Activated CD4-positive, alpha-beta T cell treated with anti-CD3 and anti-CD28 coated beads, Interleukin-2, amount 10 ng/mL, durations not matched to agents 24 days and 14 days (primary cell): ENCODE measurements at regions not wholly inside any gene's neighbourhood (a gene's known extent, or its start where the extent isn't known, plus 50 kb on each side); places are given as distances from the start of the nearest gene placed in this dataset.

Experiments used
- DNase-seq: peaks from one replicate; pipeline ENCODE4 v3.0.0; 2022
- H3K27ac Mint-ChIP-seq: one replicate; pipeline ENCODE4 v1.8.0; 2022; ENCODE audit warnings: mild to moderate bottlenecking, mixed read lengths
- H3K27me3 Mint-ChIP-seq: one replicate; pipeline ENCODE4 v1.8.0; 2022; ENCODE audit warnings: mixed read lengths
- H3K36me3 Mint-ChIP-seq: one replicate; pipeline ENCODE4 v1.8.0; 2022; ENCODE audit warnings: low read depth, mild to moderate bottlenecking, mixed read lengths
- H3K4me1 Mint-ChIP-seq: one replicate; pipeline ENCODE4 v1.8.0; 2021; ENCODE audit warnings: mixed read lengths
- H3K4me3 Mint-ChIP-seq: one replicate; pipeline ENCODE4 v1.8.0; 2022; ENCODE audit warnings: mild to moderate bottlenecking, moderate library complexity, mixed read lengths
- H3K9me3 Mint-ChIP-seq: one replicate; pipeline ENCODE4 v1.8.0; 2021; ENCODE audit warnings: mixed read lengths
- intact Hi-C: fragments of 100-400 bp; cut with micrococcal nuclease; formaldehyde crosslinking; loops from one replicate; pipeline ENCODE4 v1.15.1; 2023

- no peaks in the 10 kb centered on the region for H3K9me3 Mint-ChIP-seq
- H3K27me3 Mint-ChIP-seq: peaks cover 13% of the 10 kb centered on the region
- H3K36me3 Mint-ChIP-seq: no peaks in the 10 kb centered on the region
- no peak overlapping the region for H3K27ac Mint-ChIP-seq
- no peak for DNase-seq
- H3K4me1 Mint-ChIP-seq: no peaks in the 10 kb centered on the region
- H3K4me3 Mint-ChIP-seq: no peak overlapping the region
- intact Hi-C loops: no loop called here
These were observed 105.2 kb upstream of the TMCC3 start for GRCh38 chr12:94755598-94755997.

GRCh38 chr12:94754653-94755052, 104.3 kb upstream of the TMCC3 start:
- H3K4me1 Mint-ChIP-seq: no peaks in the 10 kb centered on the region
- H3K27ac Mint-ChIP-seq: no peak overlapping the region
- intact Hi-C loops: no loop called here
- peaks cover 16% of the 10 kb centered on the region for H3K27me3 Mint-ChIP-seq
- no peaks in the 10 kb centered on the region for H3K36me3 Mint-ChIP-seq
- no peak overlapping the region for H3K4me3 Mint-ChIP-seq
- no peaks in the 10 kb centered on the region for H3K9me3 Mint-ChIP-seq
- DNase-seq: no peak

GRCh38 chr12:94753036-94753679, 102.8 kb upstream of the TMCC3 start:
- no peaks in the 10 kb centered on the region for H3K36me3 Mint-ChIP-seq
- intact Hi-C loops: no loop called here
- H3K4me3 Mint-ChIP-seq: no peak overlapping the region
- H3K27ac Mint-ChIP-seq: no peak overlapping the region
- H3K27me3 Mint-ChIP-seq: peaks cover 14% of the 10 kb centered on the region
- H3K9me3 Mint-ChIP-seq: no peaks in the 10 kb centered on the region
- DNase-seq: no peak
- H3K4me1 Mint-ChIP-seq: no peaks in the 10 kb centered on the region

- H3K9me3 Mint-ChIP-seq: no peaks in the 10 kb centered on the region
- H3K27ac Mint-ChIP-seq: no peak overlapping the region
- no peaks in the 10 kb centered on the region for H3K36me3 Mint-ChIP-seq
- no peaks in the 10 kb centered on the region for H3K4me1 Mint-ChIP-seq
- DNase-seq: no peak
- H3K27me3 Mint-ChIP-seq: peaks cover 19% of the 10 kb centered on the region
- no peak overlapping the region for H3K4me3 Mint-ChIP-seq
- intact Hi-C loops: no loop called here
These were observed 100.5 kb upstream of the TMCC3 start for GRCh38 chr12:94750864-94751263.

- intact Hi-C loops: no loop called here
These were observed 99.5 kb upstream of the TMCC3 start for GRCh38 chr12:94749890-94750289.

GRCh38 chr12:94749455-94749854, 99.1 kb upstream of the TMCC3 start:
- Mint-ChIP-seq H3K4me1 (no peaks in the 10 kb centered on the region), H3K4me3 (no peak overlapping the region), H3K36me3 (no peaks in the 10 kb centered on the region), H3K27me3 (peaks cover 25% of the 10 kb centered on the region), H3K27ac (no peak overlapping the region), H3K9me3 (no peaks in the 10 kb centered on the region)
- intact Hi-C loops: no loop called here
- no peak for DNase-seq

More at GRCh38 chr12:94749890-94750289, 99.5 kb upstream of the TMCC3 start:
- H3K4me3 Mint-ChIP-seq: no peak overlapping the region
- H3K9me3 Mint-ChIP-seq: no peaks in the 10 kb centered on the region
- no peaks in the 10 kb centered on the region for H3K4me1 Mint-ChIP-seq
- no peak for DNase-seq
- H3K27me3 Mint-ChIP-seq: peaks cover 22% of the 10 kb centered on the region
- H3K27ac Mint-ChIP-seq: no peak overlapping the region
- no peaks in the 10 kb centered on the region for H3K36me3 Mint-ChIP-seq

- DNase-seq: no peak
- H3K36me3 Mint-ChIP-seq: no peaks in the 10 kb centered on the region
- peaks cover 25% of the 10 kb centered on the region for H3K27me3 Mint-ChIP-seq
- no peak overlapping the region for H3K27ac Mint-ChIP-seq
- H3K4me1 Mint-ChIP-seq: no peaks in the 10 kb centered on the region
- intact Hi-C loops: no loop called here
- no peak overlapping the region for H3K4me3 Mint-ChIP-seq
- no peaks in the 10 kb centered on the region for H3K9me3 Mint-ChIP-seq
These were observed 98.5 kb upstream of the TMCC3 start for GRCh38 chr12:94748726-94749421.

GRCh38 chr12:94745562-94745961, 95.2 kb upstream of the TMCC3 start:
- Mint-ChIP-seq H3K36me3 (no peaks in the 10 kb centered on the region), H3K4me1 (no peaks in the 10 kb centered on the region), H3K4me3 (no peak overlapping the region), H3K9me3 (no peaks in the 10 kb centered on the region), H3K27ac (no peak overlapping the region), H3K27me3 (peaks cover 18% of the 10 kb centered on the region)
- no peak for DNase-seq
- intact Hi-C loops: no loop called here

- intact Hi-C loops: no loop called here
These were observed 92.8 kb upstream of the TMCC3 start for GRCh38 chr12:94743174-94743573.

GRCh38 chr12:94740601-94741362, 90.4 kb upstream of the TMCC3 start:
- Mint-ChIP-seq H3K36me3 (no peaks in the 10 kb centered on the region), H3K9me3 (no peaks in the 10 kb centered on the region), H3K4me3 (no peak overlapping the region), H3K27ac (no peak overlapping the region), H3K27me3 (peaks cover 23% of the 10 kb centered on the region), H3K4me1 (no peaks in the 10 kb centered on the region)
- no peak for DNase-seq
- intact Hi-C loops: no loop called here

More at GRCh38 chr12:94743174-94743573, 92.8 kb upstream of the TMCC3 start:
- H3K9me3 Mint-ChIP-seq: no peaks in the 10 kb centered on the region
- H3K36me3 Mint-ChIP-seq: no peaks in the 10 kb centered on the region
- no peak overlapping the region for H3K4me3 Mint-ChIP-seq
- no peaks in the 10 kb centered on the region for H3K4me1 Mint-ChIP-seq
- peaks cover 24% of the 10 kb centered on the region for H3K27me3 Mint-ChIP-seq
- H3K27ac Mint-ChIP-seq: no peak overlapping the region
- DNase-seq: no peak

- intact Hi-C loops: no loop called here
- Mint-ChIP-seq H3K36me3 (no peaks in the 10 kb centered on the region), H3K9me3 (no peaks in the 10 kb centered on the region), H3K4me3 (no peak overlapping the region), H3K27ac (no peak overlapping the region), H3K27me3 (peaks cover 14% of the 10 kb centered on the region), H3K4me1 (no peaks in the 10 kb centered on the region)
- DNase-seq: no peak
These were observed 86.5 kb upstream of the TMCC3 start for GRCh38 chr12:94736820-94737219.

GRCh38 chr12:94736004-94736403, 85.6 kb upstream of the TMCC3 start:
- Mint-ChIP-seq H3K27me3 (peaks cover 14% of the 10 kb centered on the region), H3K9me3 (no peaks in the 10 kb centered on the region), H3K4me3 (no peak overlapping the region), H3K36me3 (no peaks in the 10 kb centered on the region), H3K27ac (no peak overlapping the region), H3K4me1 (no peaks in the 10 kb centered on the region)
- DNase-seq: no peak
- intact Hi-C loops: no loop called here

GRCh38 chr12:94733727-94734126, 83.4 kb upstream of the TMCC3 start:
- peaks cover 3% of the 10 kb centered on the region for H3K27me3 Mint-ChIP-seq
- no peaks in the 10 kb centered on the region for H3K4me1 Mint-ChIP-seq
- DNase-seq: no peak
- H3K4me3 Mint-ChIP-seq: no peak overlapping the region
- H3K27ac Mint-ChIP-seq: no peak overlapping the region
- H3K9me3 Mint-ChIP-seq: no peaks in the 10 kb centered on the region
- intact Hi-C loops: no loop called here
- no peaks in the 10 kb centered on the region for H3K36me3 Mint-ChIP-seq

- Mint-ChIP-seq H3K9me3 (no peaks in the 10 kb centered on the region), H3K27ac (no peak overlapping the region), H3K36me3 (no peaks in the 10 kb centered on the region), H3K4me3 (no peak overlapping the region), H3K4me1 (no peaks in the 10 kb centered on the region), H3K27me3 (peaks cover 3% of the 10 kb centered on the region)
- no peak for DNase-seq
- intact Hi-C loops: no loop called here
These were observed 82.1 kb upstream of the TMCC3 start for GRCh38 chr12:94732367-94732990.
